ENCODE measurements at regions not wholly inside any gene's neighbourhood (a gene's known extent, or its start where the extent isn't known, plus 50 kb on each side); places are given as distances from the start of the nearest gene placed in this dataset.

- DNase-seq (ENCODE audit: low read depth in 1 of 2, low spot score in 1 of 2), result no peak
- no peaks in the 10 kb centered on the region for H3K4me1 ChIP-seq (ENCODE audit: low read depth)
- H3K27me3 ChIP-seq, result no peaks in the 10 kb centered on the region
- H3K27ac ChIP-seq, result no peak overlapping the region
- no peaks in the 10 kb centered on the region for H3K9me3 ChIP-seq (ENCODE audit: low read depth)
- H3K4me3 ChIP-seq, result no peak overlapping the region
- TF ChIP-seq CTCF (IDR thresholded peaks at IDR 0.05; ENCODE audit: low read depth, low read length), result no peak
- H3K36me3 ChIP-seq, result no peaks in the 10 kb centered on the region
These were observed 1229.4 kb upstream of the FAM98A start for GRCh38 chr2:34828481-34828880.

- no peak for DNase-seq (ENCODE audit: low read depth in 1 of 2, low spot score in 1 of 2)
- H3K36me3 ChIP-seq, result no peaks in the 10 kb centered on the region
- no peaks in the 10 kb centered on the region for H3K9me3 ChIP-seq (ENCODE audit: low read depth)
- no peak overlapping the region for H3K27ac ChIP-seq
- no peaks in the 10 kb centered on the region for H3K4me1 ChIP-seq (ENCODE audit: low read depth)
- no peaks in the 10 kb centered on the region for H3K27me3 ChIP-seq
- TF ChIP-seq CTCF (IDR thresholded peaks at IDR 0.05; ENCODE audit: low read depth, low read length), result no peak
- no peak overlapping the region for H3K4me3 ChIP-seq
These were observed 1228.3 kb upstream of the FAM98A start for GRCh38 chr2:34827398-34827797.

- Histone ChIP-seq H3K9me3 (ENCODE audit: low read depth) (no peaks in the 10 kb centered on the region), H3K27me3 (no peaks in the 10 kb centered on the region), H3K27ac (no peak overlapping the region), H3K4me3 (no peak overlapping the region), H3K4me1 (ENCODE audit: low read depth) (no peaks in the 10 kb centered on the region), H3K36me3 (no peaks in the 10 kb centered on the region)
- TF ChIP-seq CTCF (IDR thresholded peaks at IDR 0.05; ENCODE audit: low read depth, low read length), result no peak
- no peak for DNase-seq (ENCODE audit: low read depth in 1 of 2, low spot score in 1 of 2)
These were observed 1226.6 kb upstream of the FAM98A start for GRCh38 chr2:34825686-34826085.

- no peaks in the 10 kb centered on the region for H3K27me3 ChIP-seq
- TF ChIP-seq CTCF (IDR thresholded peaks at IDR 0.05; ENCODE audit: low read depth, low read length), result no peak
- no peak overlapping the region for H3K27ac ChIP-seq
- no peak for DNase-seq (ENCODE audit: low read depth in 1 of 2, low spot score in 1 of 2)
- H3K4me3 ChIP-seq, result no peak overlapping the region
- no peaks in the 10 kb centered on the region for H3K36me3 ChIP-seq
- no peaks in the 10 kb centered on the region for H3K9me3 ChIP-seq (ENCODE audit: low read depth)
- H3K4me1 ChIP-seq (ENCODE audit: low read depth), result no peaks in the 10 kb centered on the region
These were observed 1223.5 kb upstream of the FAM98A start for GRCh38 chr2:34822616-34823015.

- H3K9me3 ChIP-seq (ENCODE audit: low read depth), result no peaks in the 10 kb centered on the region
- TF ChIP-seq CTCF (IDR thresholded peaks at IDR 0.05; ENCODE audit: low read depth, low read length), result no peak
- no peak overlapping the region for H3K27ac ChIP-seq
- no peaks in the 10 kb centered on the region for H3K27me3 ChIP-seq
- no peak for DNase-seq (ENCODE audit: low read depth in 1 of 2, low spot score in 1 of 2)
- H3K4me3 ChIP-seq, result no peak overlapping the region
- no peaks in the 10 kb centered on the region for H3K4me1 ChIP-seq (ENCODE audit: low read depth)
- no peaks in the 10 kb centered on the region for H3K36me3 ChIP-seq
These were observed 1216.1 kb upstream of the FAM98A start for GRCh38 chr2:34815052-34815741.
